Vagina (tissue), 2 donors: ENCODE measurements at regions not wholly inside any gene's neighbourhood (a gene's known extent, or its start where the extent isn't known, plus 50 kb on each side); places are given as distances from the start of the nearest gene placed in this dataset.

ENCODE experiments used
- DNase-seq, 2 donors: peaks; one replicate each; pipeline ENCODE4 v3.0.0-alpha.2; 2017; ENCODE audit errors: extremely low spot score in 2 of 2
- H3K27ac ChIP-seq: fragments of 200-600 bp; sonication (generic); one replicate; pipeline ENCODE4 v1.5.1; 2019
- H3K27me3 ChIP-seq: fragments of 200-600 bp; sonication (generic); one replicate; pipeline ENCODE4 v1.5.1; 2019
- H3K36me3 ChIP-seq, 2 donors: fragments of 200-600 bp; sonication (generic); one replicate each; pipeline ENCODE4 v1.5.1; 2017 to 2019
- H3K4me1 ChIP-seq: fragments of 200-600 bp; sonication (generic); one replicate; pipeline ENCODE4 v1.5.1; 2019
- H3K4me3 ChIP-seq, 2 donors: fragments of 200-600 bp; sonication (generic); 1 replicate in 1 of 2; 2 replicates in 1 of 2; pipeline ENCODE4 v1.5.1; 2016 to 2019
- H3K9me3 ChIP-seq: fragments of 200-600 bp; sonication (generic); one replicate; pipeline ENCODE4 v1.5.1; 2019
- POLR2A ChIP-seq, 2 donors: fragments of 450-650 bp; IDR thresholded peaks; one replicate each; pipeline ENCODE4 v1.6.1; 2017; ENCODE audit warnings: antibody characterized with exemption in 2 of 2, mild to moderate bottlenecking in 2 of 2, moderate library complexity in 2 of 2
- POLR2AphosphoS5 ChIP-seq, 2 donors: sonication (generic); formaldehyde crosslinking; IDR thresholded peaks; one replicate each; pipeline ENCODE4 v1.9.0; 2017; ENCODE audit warnings: antibody characterized with exemption in 2 of 2, mild to moderate bottlenecking in 2 of 2, low read depth in 1 of 2; ENCODE audit not compliant: insufficient read depth in 1 of 2
- intact Hi-C: fragments of 100-400 bp; cut with DNase I; formaldehyde crosslinking; loops from one replicate; pipeline ENCODE4 v1.15.1; 2023
- TF ChIP-seq, protein P1 (sequence below), 3 experiments: fragments of 450-650 bp in 2 of 3; fragments of 200-600 bp in 1 of 3; sonication (generic) in 1 of 3; IDR thresholded peaks; one replicate each; pipeline ENCODE4 v1.5.1; 2017 to 2019; ENCODE audit warnings: antibody characterized with exemption in 3 of 3, mild to moderate bottlenecking in 2 of 3, moderate library complexity in 2 of 3

DNA sequence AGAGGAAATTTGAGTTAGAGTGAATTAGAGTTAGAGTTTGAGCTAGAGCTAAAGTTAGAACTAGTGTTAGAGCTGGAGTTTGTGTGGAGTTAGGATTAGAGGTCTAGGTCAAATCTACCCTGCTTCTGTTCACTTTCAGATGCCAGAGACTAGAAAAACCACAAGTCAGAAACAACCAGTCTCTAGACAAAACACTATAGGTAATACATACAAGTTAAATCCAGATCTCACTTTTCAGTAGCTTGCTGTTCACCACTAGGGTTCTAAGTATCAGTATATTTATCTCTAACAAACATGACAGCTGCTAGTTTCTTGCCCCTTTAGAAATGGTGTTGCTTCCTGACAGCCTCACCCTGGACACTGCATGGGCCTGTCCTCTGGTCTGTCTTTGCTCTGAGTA, 300.7 kb downstream of the ARAP2 start:
- intact Hi-C loops = no loop called here
- H3K9me3 ChIP-seq = no peaks in the 10 kb centered on the region
- DNase-seq = no peak
- H3K27me3 ChIP-seq = no peaks in the 10 kb centered on the region
- no peaks in the 10 kb centered on the region for H3K4me1 ChIP-seq
- H3K4me3 ChIP-seq = no peak overlapping the region
- TF ChIP-seq POLR2AphosphoS5 (IDR thresholded peaks at IDR 0.05; ENCODE audit: insufficient read depth in 1 of 2, low read depth in 1 of 2) (no peak), POLR2A (IDR thresholded peaks at IDR 0.05) (no peak)
- TF ChIP-seq, protein P1, sequence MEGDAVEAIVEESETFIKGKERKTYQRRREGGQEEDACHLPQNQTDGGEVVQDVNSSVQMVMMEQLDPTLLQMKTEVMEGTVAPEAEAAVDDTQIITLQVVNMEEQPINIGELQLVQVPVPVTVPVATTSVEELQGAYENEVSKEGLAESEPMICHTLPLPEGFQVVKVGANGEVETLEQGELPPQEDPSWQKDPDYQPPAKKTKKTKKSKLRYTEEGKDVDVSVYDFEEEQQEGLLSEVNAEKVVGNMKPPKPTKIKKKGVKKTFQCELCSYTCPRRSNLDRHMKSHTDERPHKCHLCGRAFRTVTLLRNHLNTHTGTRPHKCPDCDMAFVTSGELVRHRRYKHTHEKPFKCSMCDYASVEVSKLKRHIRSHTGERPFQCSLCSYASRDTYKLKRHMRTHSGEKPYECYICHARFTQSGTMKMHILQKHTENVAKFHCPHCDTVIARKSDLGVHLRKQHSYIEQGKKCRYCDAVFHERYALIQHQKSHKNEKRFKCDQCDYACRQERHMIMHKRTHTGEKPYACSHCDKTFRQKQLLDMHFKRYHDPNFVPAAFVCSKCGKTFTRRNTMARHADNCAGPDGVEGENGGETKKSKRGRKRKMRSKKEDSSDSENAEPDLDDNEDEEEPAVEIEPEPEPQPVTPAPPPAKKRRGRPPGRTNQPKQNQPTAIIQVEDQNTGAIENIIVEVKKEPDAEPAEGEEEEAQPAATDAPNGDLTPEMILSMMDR (IDR thresholded peaks at IDR 0.05) = no peak
- no peaks in the 10 kb centered on the region for H3K36me3 ChIP-seq
- H3K27ac ChIP-seq = no peak overlapping the region

DNA sequence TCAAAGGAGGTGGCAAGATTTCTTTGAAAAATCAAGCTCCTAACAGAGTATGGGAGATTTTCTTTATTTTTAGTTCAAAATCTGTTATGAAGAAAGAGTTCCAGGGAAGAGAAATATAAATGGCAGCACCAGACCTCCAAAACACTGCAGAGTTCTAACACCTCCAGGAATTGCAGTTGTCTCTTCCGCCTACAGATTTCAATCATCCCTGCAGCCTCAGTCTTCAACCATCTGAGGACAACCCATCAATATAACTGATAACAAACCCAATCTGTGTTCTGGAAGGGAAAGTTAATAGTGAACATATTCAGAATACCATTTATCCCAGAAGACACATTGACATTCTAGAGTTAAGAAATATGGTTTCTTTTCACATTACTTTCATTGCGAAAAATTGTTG, 296.1 kb downstream of the ARAP2 start:
- Histone ChIP-seq H3K4me3 (no peak overlapping the region), H3K4me1 (no peaks in the 10 kb centered on the region), H3K9me3 (no peaks in the 10 kb centered on the region), H3K36me3 (no peaks in the 10 kb centered on the region), H3K27ac (no peak overlapping the region), H3K27me3 (no peaks in the 10 kb centered on the region)
- DNase-seq = no peak
- intact Hi-C loops = no loop called here
- TF ChIP-seq POLR2A (IDR thresholded peaks at IDR 0.05) = no peak

DNA sequence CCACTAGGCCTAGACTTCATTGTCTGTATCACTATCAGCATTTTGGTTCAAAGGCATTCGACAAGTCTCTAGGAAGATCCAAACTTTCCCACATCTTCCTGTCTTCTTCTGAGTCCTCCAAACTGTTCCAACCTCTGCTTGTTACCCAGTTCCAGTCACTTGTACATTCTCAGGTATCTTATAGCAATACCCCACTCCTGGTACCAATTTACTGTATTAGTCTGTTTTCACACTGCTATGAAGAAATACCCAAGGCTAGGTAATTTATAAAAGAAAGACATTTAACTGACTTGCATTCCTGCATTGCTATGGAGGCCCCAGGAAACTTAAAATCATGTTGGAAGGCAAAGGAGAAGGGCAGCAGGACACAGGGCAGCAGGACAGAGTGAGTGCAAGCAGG, 293.9 kb downstream of the ARAP2 start:
- no peak overlapping the region for H3K27ac ChIP-seq
- DNase-seq = no peak
- H3K9me3 ChIP-seq = no peaks in the 10 kb centered on the region
- H3K4me1 ChIP-seq = no peaks in the 10 kb centered on the region
- intact Hi-C loops = no loop called here
- H3K27me3 ChIP-seq = no peaks in the 10 kb centered on the region
- no peak overlapping the region for H3K4me3 ChIP-seq
- TF ChIP-seq POLR2AphosphoS5 (IDR thresholded peaks at IDR 0.05; ENCODE audit: insufficient read depth in 1 of 2, low read depth in 1 of 2) = no peak
- TF ChIP-seq POLR2A (IDR thresholded peaks at IDR 0.05) = no peak
- TF ChIP-seq, protein P1 (IDR thresholded peaks at IDR 0.05) = no peak
- no peaks in the 10 kb centered on the region for H3K36me3 ChIP-seq

DNA sequence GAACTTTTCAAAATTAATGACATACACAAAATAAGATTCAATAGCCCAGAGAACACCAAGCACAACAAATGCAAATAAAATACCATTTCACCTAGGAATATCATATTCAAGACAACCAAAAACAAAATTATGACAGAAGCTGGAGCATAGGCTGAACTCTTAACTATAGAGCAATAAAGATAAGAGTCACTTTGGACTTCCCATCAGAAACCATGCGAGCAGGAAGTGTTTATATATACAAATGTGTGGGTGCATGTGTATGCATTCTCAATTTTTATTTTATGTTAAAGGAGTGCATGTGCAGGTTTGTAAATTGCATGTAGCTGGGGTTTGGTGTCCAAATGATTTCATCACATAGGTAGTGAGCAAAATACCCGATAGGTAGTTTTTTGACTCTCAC, 291.6 kb downstream of the ARAP2 start:
- H3K4me1 ChIP-seq = no peaks in the 10 kb centered on the region
- no peak overlapping the region for H3K27ac ChIP-seq
- H3K9me3 ChIP-seq = no peaks in the 10 kb centered on the region
- H3K27me3 ChIP-seq = no peaks in the 10 kb centered on the region
- intact Hi-C loops = no loop called here
- H3K4me3 ChIP-seq = no peak overlapping the region
- TF ChIP-seq POLR2AphosphoS5 (IDR thresholded peaks at IDR 0.05; ENCODE audit: insufficient read depth in 1 of 2, low read depth in 1 of 2) (no peak), POLR2A (IDR thresholded peaks at IDR 0.05) (no peak)
- TF ChIP-seq, protein P1 (IDR thresholded peaks at IDR 0.05) = no peak
- no peak for DNase-seq
- no peaks in the 10 kb centered on the region for H3K36me3 ChIP-seq

DNA sequence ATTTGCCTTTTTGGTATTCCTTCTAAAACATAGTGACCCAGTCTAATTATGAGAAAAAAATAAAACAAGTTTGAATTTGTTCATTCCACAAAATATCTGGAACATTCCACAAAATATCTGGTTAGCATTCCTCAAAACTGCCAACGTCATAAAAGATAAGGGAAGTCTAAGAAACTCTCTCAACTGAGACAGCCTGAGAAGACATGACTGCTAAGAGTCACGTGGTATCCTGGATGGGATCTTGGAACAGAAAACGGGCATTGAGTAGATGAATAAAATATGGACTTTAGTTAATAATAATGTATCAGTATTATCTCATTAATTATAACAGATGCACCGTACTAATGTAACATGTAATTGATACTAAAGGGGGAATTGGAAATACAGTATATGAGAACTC, 280.9 kb downstream of the ARAP2 start:
- no peak for DNase-seq
- Histone ChIP-seq H3K9me3 (no peaks in the 10 kb centered on the region), H3K4me1 (no peaks in the 10 kb centered on the region), H3K36me3 (no peaks in the 10 kb centered on the region), H3K4me3 (no peak overlapping the region), H3K27ac (no peak overlapping the region), H3K27me3 (no peaks in the 10 kb centered on the region)
- intact Hi-C loops = no loop called here
- TF ChIP-seq POLR2A (IDR thresholded peaks at IDR 0.05) (no peak), POLR2AphosphoS5 (IDR thresholded peaks at IDR 0.05; ENCODE audit: insufficient read depth in 1 of 2, low read depth in 1 of 2) (no peak)
- TF ChIP-seq, protein P1 (IDR thresholded peaks at IDR 0.05) = no peak
